HepG2 (cell line): ENCODE measurements at regions not wholly inside any gene's neighbourhood (a gene's known extent, or its start where the extent isn't known, plus 50 kb on each side); places are given as distances from the start of the nearest gene placed in this dataset.

Experiments used
- ATAC-seq: fragments of 200-7000 bp; cut with Tn5 transposase; 3 replicates; pipeline ENCODE4 v1.9.1; 2020; ENCODE audit warnings: mild to moderate bottlenecking, moderate library complexity
- BruUV-seq: library from RNA; stranded (reverse); fragments of 400-500 nt; replicated peaks from 2 replicates; lab custom pipeline; 2021; lab: Mats Ljungman, UMichigan
- CTCF ChIA-PET: fragments of 300-600 bp; formaldehyde crosslinking; extraction: SDS; loops from one replicate; lab custom pipeline; 2021; ENCODE audit warnings: low total read pairs, inconsistent platforms, low intra/inter-chr PET ratio; lab: Yijun Ruan, JAX
- POLR2A ChIA-PET: fragments of 350-600 bp; sonication (Branson Sonifier 250); formaldehyde crosslinking; loops from one replicate; lab custom pipeline; 2020; ENCODE audit warnings: antibody characterized with exemption, inconsistent platforms; lab: Yijun Ruan, JAX
- DNase-seq: peaks from one replicate; pipeline ENCODE4 v3.0.0-alpha.2; 2015; ENCODE audit warnings: low spot score
- FAIRE-seq: peaks from 3 replicates; lab custom pipeline; 2011; peaks lifted over from hg19 to GRCh38; lab: Jason Lieb, UNC
- H2AFZ ChIP-seq: one replicate; pipeline ENCODE4 v1.6.1; 2011; ENCODE audit warnings: low read length, inconsistent platforms
- H3K27ac ChIP-seq: fragments of 300-600 bp; 3 replicates; pipeline ENCODE4 v1.8.0; 2011; ENCODE audit warnings: mixed run types, mild to moderate bottlenecking, mixed read lengths, low read length, inconsistent platforms; ENCODE audit not compliant: insufficient read depth; ENCODE audit errors: extremely low read length
- H3K27me3 ChIP-seq, 2 experiments: fragments of 200-600 bp in 1 of 2; 2 replicates in 1 of 2; 3 replicates in 1 of 2; pipeline versions ENCODE4 v1.6.0 to v1.8.0; 2011; ENCODE audit warnings: low read length in 2 of 2, mild to moderate bottlenecking in 2 of 2, moderate library complexity in 2 of 2, inconsistent platforms in 1 of 2; ENCODE audit not compliant: insufficient read depth in 2 of 2, control insufficient read depth in 1 of 2
- H3K36me3 ChIP-seq, 2 experiments: fragments of 200-600 bp in 1 of 2; replicated peaks in 1 of 2; 2 replicates in 1 of 2; 3 replicates in 1 of 2; pipeline versions ENCODE4 v1.5.1 to v1.8.0; 2011; ENCODE audit warnings: low read length in 2 of 2, inconsistent platforms in 1 of 2; ENCODE audit not compliant: insufficient read depth in 2 of 2, control insufficient read depth in 1 of 2
- H3K4me1 ChIP-seq: 2 replicates; pipeline ENCODE4 v1.5.1; 2012; ENCODE audit warnings: low read length, inconsistent platforms; ENCODE audit not compliant: insufficient read depth
- H3K4me2 ChIP-seq: 2 replicates; pipeline ENCODE4 v1.6.0; 2011; ENCODE audit warnings: low read depth, low read length, inconsistent platforms
- H3K4me3 ChIP-seq, 3 experiments: fragments of 200-600 bp in 1 of 3; sonication (generic), shearing (Covaris generic) in 1 of 3; replicated peaks in 1 of 3; 2 replicates each; pipeline ENCODE4 v1.5.1; 2011 to 2016; ENCODE audit warnings: low read length in 3 of 3, inconsistent platforms in 2 of 3, low read depth in 2 of 3, mild to moderate bottlenecking in 2 of 3, control low read depth in 1 of 3, mixed read lengths in 1 of 3; ENCODE audit not compliant: insufficient read depth in 1 of 3
- H3K79me2 ChIP-seq: one replicate; pipeline ENCODE4 v1.6.1; 2011; ENCODE audit warnings: low read length, inconsistent platforms; ENCODE audit not compliant: insufficient read depth
- H3K9ac ChIP-seq: 2 replicates; pipeline ENCODE4 v1.6.0; 2011; ENCODE audit warnings: mild to moderate bottlenecking, low read depth, low read length, inconsistent platforms; ENCODE audit not compliant: insufficient read depth
- H3K9me3 ChIP-seq: 2 replicates; pipeline ENCODE4 v1.5.1; 2012; ENCODE audit warnings: mild to moderate bottlenecking, low read length
- H4K20me1 ChIP-seq: 2 replicates; pipeline ENCODE4 v1.6.0; 2011; ENCODE audit warnings: inconsistent platforms, mild to moderate bottlenecking, low read length, moderate library complexity; ENCODE audit not compliant: insufficient read depth
- GATA4 ChIP-seq: sonication (generic); IDR thresholded peaks from 2 replicates; pipeline ENCODE4 v1.6.1; 2016; ENCODE audit warnings: antibody characterized with exemption, low read depth, borderline replicate concordance
- GFI1 ChIP-seq: sonication (generic); formaldehyde crosslinking; IDR thresholded peaks from 2 replicates; pipeline ENCODE4 v1.5.0; 2020; ENCODE audit warnings: missing genetic modification reagents, mild to moderate bottlenecking, borderline replicate concordance
- HDAC6 ChIP-seq: fragments of 200-600 bp; sonication (generic); IDR thresholded peaks from 2 replicates; pipeline ENCODE4 v1.7.0; 2017; ENCODE audit warnings: mild to moderate bottlenecking, antibody characterized with exemption, low read length, low read depth
- MAFG ChIP-seq: sonication (generic); formaldehyde crosslinking; IDR thresholded peaks from 2 replicates; pipeline ENCODE4 v1.5.1; 2020; ENCODE audit warnings: mild to moderate bottlenecking, missing genetic modification reagents
- TP53 ChIP-seq: sonication (generic); formaldehyde crosslinking; conservative IDR thresholded peaks from 2 replicates; pipeline ENCODE4 v1.4.0; 2020; ENCODE audit warnings: missing genetic modification reagents
- ZNF776 ChIP-seq: sonication (generic); formaldehyde crosslinking; IDR thresholded peaks from 2 replicates; pipeline ENCODE4 v1.4.0; 2020; ENCODE audit warnings: mild to moderate bottlenecking, missing genetic modification reagents
- WGBS: methylation state at CpG from one replicate; pipeline ENCODE4 v1.1.6; 2017; ENCODE audit warnings: low lambda C conversion rate; 5-methylcytosine and 5-hydroxymethylcytosine counted together
- in situ Hi-C: cut with HindIII; loops from 2 replicates; pipeline ENCODE4 v1.10.0; 2017; ENCODE audit warnings: low pct_unique_long_range_greater_than_20kb; ENCODE audit not compliant: extremely low pct_ligation_motif_present
- intact Hi-C: fragments of 100-400 bp; cut with micrococcal nuclease; formaldehyde crosslinking; loops from one replicate; pipeline ENCODE4 v1.10.0; 2022; ENCODE audit not compliant: unreplicated experiment
- TF ChIP-seq, protein P1 (sequence below): sonication (generic); formaldehyde crosslinking; IDR thresholded peaks from 2 replicates; pipeline ENCODE4 v1.8.1; 2023; ENCODE audit warnings: mild to moderate bottlenecking, missing genetic modification reagents
- TF ChIP-seq, protein P2 (sequence below): sonication (generic); formaldehyde crosslinking; IDR thresholded peaks from 2 replicates; pipeline ENCODE4 v1.4.0; 2020; ENCODE audit warnings: missing genetic modification reagents
- TF ChIP-seq, protein P3 (sequence below): sonication (generic); formaldehyde crosslinking; IDR thresholded peaks from 2 replicates; pipeline ENCODE4 v1.4.0; 2020; ENCODE audit warnings: mild to moderate bottlenecking, missing genetic modification reagents

DNA sequence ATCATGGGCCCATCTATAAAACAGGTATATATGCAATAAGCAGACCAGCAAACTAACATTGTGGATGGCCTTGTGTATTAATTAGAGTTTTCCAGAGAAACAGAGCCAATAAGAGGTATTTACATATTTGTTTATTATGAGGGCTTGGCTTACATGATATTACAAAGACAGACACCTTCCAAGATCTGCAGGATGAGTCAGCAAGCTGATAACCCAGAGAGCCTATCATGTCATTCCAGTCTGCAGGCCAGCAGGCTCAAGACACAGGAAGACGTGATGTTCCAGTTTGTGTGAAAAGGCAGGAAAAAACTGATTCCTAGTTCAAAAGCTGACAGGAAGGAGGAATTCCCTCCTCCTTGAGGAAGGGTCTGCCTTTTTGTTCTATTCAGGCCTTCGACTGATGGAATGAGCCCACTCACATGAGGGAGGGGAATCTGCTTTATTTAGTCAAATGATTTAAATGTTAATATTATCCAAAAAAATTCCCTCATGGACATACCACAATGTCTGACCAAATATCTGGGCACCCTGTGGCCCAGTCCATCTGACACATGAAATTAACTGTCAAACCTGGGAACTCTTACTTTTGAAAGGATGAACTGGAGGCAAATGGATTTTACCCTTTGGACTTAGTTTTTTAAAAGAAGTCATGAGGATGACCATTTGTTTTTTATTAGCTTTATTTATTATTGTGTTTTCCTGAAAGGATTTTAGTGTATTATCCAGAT lies 161.2 kb upstream of the CHD1 start (continued):
- TF ChIP-seq, protein P1, sequence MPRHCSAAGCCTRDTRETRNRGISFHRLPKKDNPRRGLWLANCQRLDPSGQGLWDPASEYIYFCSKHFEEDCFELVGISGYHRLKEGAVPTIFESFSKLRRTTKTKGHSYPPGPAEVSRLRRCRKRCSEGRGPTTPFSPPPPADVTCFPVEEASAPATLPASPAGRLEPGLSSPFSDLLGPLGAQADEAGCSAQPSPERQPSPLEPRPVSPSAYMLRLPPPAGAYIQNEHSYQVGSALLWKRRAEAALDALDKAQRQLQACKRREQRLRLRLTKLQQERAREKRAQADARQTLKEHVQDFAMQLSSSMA (CRISPR knock-in tag), result no peak
- no peak for TF ChIP-seq HDAC6
- TF ChIP-seq GATA4, result no peak
- TF ChIP-seq ZNF776, result no peak
- TF ChIP-seq, protein P2, sequence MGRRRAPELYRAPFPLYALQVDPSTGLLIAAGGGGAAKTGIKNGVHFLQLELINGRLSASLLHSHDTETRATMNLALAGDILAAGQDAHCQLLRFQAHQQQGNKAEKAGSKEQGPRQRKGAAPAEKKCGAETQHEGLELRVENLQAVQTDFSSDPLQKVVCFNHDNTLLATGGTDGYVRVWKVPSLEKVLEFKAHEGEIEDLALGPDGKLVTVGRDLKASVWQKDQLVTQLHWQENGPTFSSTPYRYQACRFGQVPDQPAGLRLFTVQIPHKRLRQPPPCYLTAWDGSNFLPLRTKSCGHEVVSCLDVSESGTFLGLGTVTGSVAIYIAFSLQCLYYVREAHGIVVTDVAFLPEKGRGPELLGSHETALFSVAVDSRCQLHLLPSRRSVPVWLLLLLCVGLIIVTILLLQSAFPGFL (CRISPR knock-in tag), result no peak
- no peak for TF ChIP-seq GFI1 (CRISPR knock-in tag)
- TF ChIP-seq, protein P3, sequence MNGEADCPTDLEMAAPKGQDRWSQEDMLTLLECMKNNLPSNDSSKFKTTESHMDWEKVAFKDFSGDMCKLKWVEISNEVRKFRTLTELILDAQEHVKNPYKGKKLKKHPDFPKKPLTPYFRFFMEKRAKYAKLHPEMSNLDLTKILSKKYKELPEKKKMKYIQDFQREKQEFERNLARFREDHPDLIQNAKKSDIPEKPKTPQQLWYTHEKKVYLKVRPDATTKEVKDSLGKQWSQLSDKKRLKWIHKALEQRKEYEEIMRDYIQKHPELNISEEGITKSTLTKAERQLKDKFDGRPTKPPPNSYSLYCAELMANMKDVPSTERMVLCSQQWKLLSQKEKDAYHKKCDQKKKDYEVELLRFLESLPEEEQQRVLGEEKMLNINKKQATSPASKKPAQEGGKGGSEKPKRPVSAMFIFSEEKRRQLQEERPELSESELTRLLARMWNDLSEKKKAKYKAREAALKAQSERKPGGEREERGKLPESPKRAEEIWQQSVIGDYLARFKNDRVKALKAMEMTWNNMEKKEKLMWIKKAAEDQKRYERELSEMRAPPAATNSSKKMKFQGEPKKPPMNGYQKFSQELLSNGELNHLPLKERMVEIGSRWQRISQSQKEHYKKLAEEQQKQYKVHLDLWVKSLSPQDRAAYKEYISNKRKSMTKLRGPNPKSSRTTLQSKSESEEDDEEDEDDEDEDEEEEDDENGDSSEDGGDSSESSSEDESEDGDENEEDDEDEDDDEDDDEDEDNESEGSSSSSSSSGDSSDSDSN (CRISPR knock-in tag), result no peak

DNA sequence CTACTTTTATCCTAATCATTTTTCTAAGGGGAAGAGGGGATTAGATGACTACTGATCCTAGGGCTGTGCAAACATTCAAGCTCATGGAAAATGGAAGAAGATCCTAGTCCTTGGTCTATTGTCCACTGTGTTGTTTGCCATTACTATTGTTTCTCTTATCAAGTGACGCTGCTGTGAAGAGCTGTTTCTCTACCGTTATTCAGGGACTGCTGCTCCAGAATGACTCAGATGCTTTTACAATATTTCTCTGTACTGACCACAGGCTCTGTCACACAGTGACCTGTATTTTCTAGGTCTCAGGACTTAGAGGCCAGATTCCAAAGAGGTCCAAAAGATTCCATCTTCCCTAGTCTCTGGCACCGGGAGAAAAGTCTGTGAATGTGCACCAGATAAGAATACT lies 159.5 kb upstream of the CHD1 start:
- H4K20me1 ChIP-seq, result no peaks in the 10 kb centered on the region
- no peak overlapping the region for H3K4me2 ChIP-seq
- ATAC-seq, result no peak
- peaks cover 3% of the 10 kb centered on the region; the same call in 1 of the 2 replicates for H3K4me1 ChIP-seq
- no peak overlapping the region for H2AFZ ChIP-seq
- 0% methylated on average over 3 of the region's 3 CpGs for WGBS
- CTCF ChIA-PET, result no interaction called here
- H3K27ac ChIP-seq, result no peak overlapping the region
- BruUV-seq, result no TSS peak
- no peak for TF ChIP-seq TP53
- no peak for TF ChIP-seq MAFG (CRISPR knock-in tag)
- TF ChIP-seq, all 625 proteins: peak for 0
- no peak for FAIRE-seq
- peak; percentile 1 for DNase-seq
- H3K79me2 ChIP-seq, result no peaks in the 10 kb centered on the region
- H3K36me3 ChIP-seq, result no peaks in the 10 kb centered on the region
- H3K27me3 ChIP-seq, result no peaks in the 10 kb centered on the region; a peak in 1 of 5 replicates
- POLR2A ChIA-PET, result no interaction called here
- intact Hi-C loops, result no loop called here
- in situ Hi-C loops, result no loop called here
- H3K4me3 ChIP-seq, result no peak overlapping the region
- no peak overlapping the region for H3K9ac ChIP-seq
- no peaks in the 10 kb centered on the region for H3K9me3 ChIP-seq
